Uterus (tissue), 3 donors: ENCODE measurements at regions not wholly inside any gene's neighbourhood (a gene's known extent, or its start where the extent isn't known, plus 50 kb on each side); places are given as distances from the start of the nearest gene placed in this dataset.

Source experiments
- DNase-seq, 2 donors: peaks; one replicate each; pipeline ENCODE4 v3.0.0-alpha.2; 2019 to 2020
- H3K27ac ChIP-seq, 2 donors: fragments of 200-600 bp; sonication (generic); 1 replicate in 1 of 2; 2 replicates in 1 of 2; pipeline ENCODE4 v1.5.1; 2016 to 2018
- H3K27me3 ChIP-seq, 2 donors: fragments of 200-600 bp; sonication (generic); one replicate each; pipeline ENCODE4 v1.5.1; 2018 to 2019; ENCODE audit warnings: control low read depth in 1 of 2
- H3K36me3 ChIP-seq, 2 donors: fragments of 200-600 bp; sonication (generic); one replicate each; pipeline ENCODE4 v1.5.1; 2019; ENCODE audit warnings: control low read depth in 1 of 2
- H3K4me1 ChIP-seq, 2 donors: fragments of 200-600 bp; sonication (generic); one replicate each; pipeline ENCODE4 v1.5.1; 2018 to 2019; ENCODE audit warnings: control low read depth in 1 of 2
- H3K4me3 ChIP-seq, 2 donors: fragments of 200-600 bp; sonication (generic); 1 replicate in 1 of 2; 2 replicates in 1 of 2; pipeline ENCODE4 v1.5.1; 2018 to 2019; ENCODE audit warnings: mild to moderate bottlenecking in 1 of 2
- H3K9me3 ChIP-seq, 2 donors: fragments of 200-600 bp; sonication (generic); one replicate each; pipeline ENCODE4 v1.5.1; 2019; ENCODE audit warnings: control low read depth in 1 of 2
- CTCF ChIP-seq, 4 experiments: fragments of 200-600 bp in 2 of 4; fragments of 450-650 bp in 2 of 4; sonication (generic) in 2 of 4; IDR thresholded peaks; one replicate each; pipeline ENCODE4 v1.5.1; 2016 to 2019; ENCODE audit warnings: antibody characterized with exemption in 4 of 4, mild to moderate bottlenecking in 2 of 4, moderate library complexity in 1 of 4
- POLR2A ChIP-seq, 2 donors: fragments of 450-650 bp; IDR thresholded peaks; one replicate each; pipeline ENCODE4 v1.6.1; 2016; ENCODE audit warnings: antibody characterized with exemption in 2 of 2, mild to moderate bottlenecking in 1 of 2, moderate library complexity in 1 of 2
- intact Hi-C: fragments of 100-400 bp; cut with DNase I; formaldehyde crosslinking; loops from one replicate; pipeline ENCODE4 v1.15.1; 2023; ENCODE audit warnings: low total_unique reads
- donor health status: DM: yes; HTN: yes; CAD: no.

GRCh38 chr21:15515908-15516307, 213.9 kb upstream of the USP25 start:
- DNase-seq, result no peak
- Histone ChIP-seq H3K4me1 (no peaks in the 10 kb centered on the region), H3K9me3 (no peaks in the 10 kb centered on the region), H3K4me3 (no peak overlapping the region), H3K36me3 (no peaks in the 10 kb centered on the region), H3K27me3 (no peaks in the 10 kb centered on the region), H3K27ac (no peak overlapping the region)
- intact Hi-C loops, result no loop called here
- TF ChIP-seq POLR2A (IDR thresholded peaks at IDR 0.05) (no peak), CTCF (IDR thresholded peaks at IDR 0.05) (no peak)

GRCh38 chr21:15517394-15517793, 212.4 kb upstream of the USP25 start:
- intact Hi-C loops, result no loop called here
- TF ChIP-seq POLR2A (IDR thresholded peaks at IDR 0.05) (no peak), CTCF (IDR thresholded peaks at IDR 0.05) (no peak)
- H3K27me3 ChIP-seq, result no peaks in the 10 kb centered on the region
- H3K4me1 ChIP-seq, result no peaks in the 10 kb centered on the region
- no peaks in the 10 kb centered on the region for H3K36me3 ChIP-seq
- no peak for DNase-seq
- no peak overlapping the region for H3K4me3 ChIP-seq
- H3K27ac ChIP-seq, result no peak overlapping the region
- no peaks in the 10 kb centered on the region for H3K9me3 ChIP-seq

- no peak for DNase-seq
- Histone ChIP-seq H3K4me3 (no peak overlapping the region), H3K9me3 (no peaks in the 10 kb centered on the region), H3K27ac (no peak overlapping the region), H3K36me3 (no peaks in the 10 kb centered on the region), H3K4me1 (no peaks in the 10 kb centered on the region), H3K27me3 (no peaks in the 10 kb centered on the region)
- TF ChIP-seq CTCF (IDR thresholded peaks at IDR 0.05) (no peak), POLR2A (IDR thresholded peaks at IDR 0.05) (no peak)
- intact Hi-C loops, result no loop called here
Observed at GRCh38 chr21:15520811-15521643, 208.8 kb upstream of the USP25 start.

GRCh38 chr21:15521644-15522001, 208.2 kb upstream of the USP25 start:
- Histone ChIP-seq H3K4me3 (no peak overlapping the region), H3K36me3 (no peaks in the 10 kb centered on the region), H3K27ac (no peak overlapping the region), H3K9me3 (no peaks in the 10 kb centered on the region), H3K27me3 (no peaks in the 10 kb centered on the region), H3K4me1 (no peaks in the 10 kb centered on the region)
- no peak for DNase-seq
- intact Hi-C loops, result no loop called here
- no peak for TF ChIP-seq CTCF (IDR thresholded peaks at IDR 0.05)

- DNase-seq, result no peak
- no peaks in the 10 kb centered on the region for H3K4me1 ChIP-seq
- intact Hi-C loops, result no loop called here
- no peak overlapping the region for H3K4me3 ChIP-seq
- no peaks in the 10 kb centered on the region for H3K27me3 ChIP-seq
- H3K36me3 ChIP-seq, result no peaks in the 10 kb centered on the region
- no peak overlapping the region for H3K27ac ChIP-seq
- H3K9me3 ChIP-seq, result no peaks in the 10 kb centered on the region
- TF ChIP-seq POLR2A (IDR thresholded peaks at IDR 0.05), result no peak
- no peak for TF ChIP-seq CTCF (IDR thresholded peaks at IDR 0.05)
Observed at GRCh38 chr21:15522148-15522547, 207.6 kb upstream of the USP25 start.
